ENCODE measurements at regions not wholly inside any gene's neighbourhood (a gene's known extent, or its start where the extent isn't known, plus 50 kb on each side); places are given as distances from the start of the nearest gene placed in this dataset.

- intact Hi-C loops (cut with micrococcal nuclease), result no loop called here
- TF ChIP-seq, protein P1, sequence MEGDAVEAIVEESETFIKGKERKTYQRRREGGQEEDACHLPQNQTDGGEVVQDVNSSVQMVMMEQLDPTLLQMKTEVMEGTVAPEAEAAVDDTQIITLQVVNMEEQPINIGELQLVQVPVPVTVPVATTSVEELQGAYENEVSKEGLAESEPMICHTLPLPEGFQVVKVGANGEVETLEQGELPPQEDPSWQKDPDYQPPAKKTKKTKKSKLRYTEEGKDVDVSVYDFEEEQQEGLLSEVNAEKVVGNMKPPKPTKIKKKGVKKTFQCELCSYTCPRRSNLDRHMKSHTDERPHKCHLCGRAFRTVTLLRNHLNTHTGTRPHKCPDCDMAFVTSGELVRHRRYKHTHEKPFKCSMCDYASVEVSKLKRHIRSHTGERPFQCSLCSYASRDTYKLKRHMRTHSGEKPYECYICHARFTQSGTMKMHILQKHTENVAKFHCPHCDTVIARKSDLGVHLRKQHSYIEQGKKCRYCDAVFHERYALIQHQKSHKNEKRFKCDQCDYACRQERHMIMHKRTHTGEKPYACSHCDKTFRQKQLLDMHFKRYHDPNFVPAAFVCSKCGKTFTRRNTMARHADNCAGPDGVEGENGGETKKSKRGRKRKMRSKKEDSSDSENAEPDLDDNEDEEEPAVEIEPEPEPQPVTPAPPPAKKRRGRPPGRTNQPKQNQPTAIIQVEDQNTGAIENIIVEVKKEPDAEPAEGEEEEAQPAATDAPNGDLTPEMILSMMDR (IDR thresholded peaks at IDR 0.05), result no peak
- Mint-ChIP-seq H3K36me3 (ENCODE audit: low read depth) (no peaks in the 10 kb centered on the region), H3K27me3 (no peaks in the 10 kb centered on the region), H3K4me1 (peaks cover 7% of the 10 kb centered on the region), H3K27ac (no peak overlapping the region), H3K9me3 (peaks cover 3% of the 10 kb centered on the region), H3K4me3 (no peak overlapping the region)
- DNase-seq (no peak), ATAC-seq (ENCODE audit: low read depth) (no peak)
- CTCF ChIA-PET, result no interaction called here
- POLR2A ChIA-PET, result no interaction called here
Measured at GRCh38 chr3:72476139-72476483, 372.1 kb downstream of the SHQ1 start.

DNA sequence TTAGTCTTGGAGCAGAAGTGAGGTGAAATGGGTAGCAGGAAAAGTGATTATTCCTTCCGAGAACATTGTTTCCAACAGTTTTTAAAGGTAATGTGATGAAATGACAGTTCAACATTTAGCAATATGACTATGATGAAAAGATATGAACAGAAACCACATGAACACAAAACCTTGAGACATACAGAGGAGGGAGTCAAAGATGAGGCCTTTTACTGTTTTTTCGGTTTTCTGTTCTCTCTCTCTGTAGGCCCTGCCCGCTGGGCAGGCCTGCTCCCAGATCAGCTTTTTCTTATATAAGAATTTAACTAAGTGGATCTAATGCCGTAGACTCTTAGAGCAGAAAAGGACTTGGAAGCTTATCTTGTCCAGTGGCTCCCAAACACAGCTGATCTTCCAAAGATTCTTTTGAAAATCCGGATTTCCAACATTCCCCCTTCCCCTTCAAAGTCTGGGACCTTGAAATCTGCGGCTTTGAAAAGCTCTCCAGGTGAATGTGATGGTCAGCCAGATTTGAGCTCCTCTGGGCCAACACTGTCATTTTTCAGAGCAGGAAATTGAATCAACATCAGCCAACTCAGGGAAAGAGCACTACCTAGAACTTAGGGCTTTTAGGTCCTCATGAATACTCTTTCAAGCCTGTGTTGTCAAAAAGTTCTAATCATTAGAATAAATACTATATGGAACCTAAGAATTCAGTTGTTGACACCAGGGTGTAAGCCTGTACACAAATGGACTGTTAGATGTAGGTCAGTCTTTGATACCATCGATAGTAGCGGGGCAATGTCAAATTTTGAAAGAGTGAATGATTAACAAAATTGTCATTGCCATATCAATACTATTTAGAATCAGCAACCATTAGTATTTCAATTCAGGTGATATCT lies 372.7 kb downstream of the SHQ1 start:
- Mint-ChIP-seq H3K36me3 (ENCODE audit: low read depth) (no peaks in the 10 kb centered on the region), H3K4me1 (peaks cover 7% of the 10 kb centered on the region), H3K27me3 (no peaks in the 10 kb centered on the region), H3K4me3 (no peak overlapping the region), H3K9me3 (peaks cover 3% of the 10 kb centered on the region), H3K27ac (no peak overlapping the region)
- ChIA-PET CTCF (no interaction called here), POLR2A (no interaction called here)
- TF ChIP-seq, protein P1 (IDR thresholded peaks at IDR 0.05), result no peak
- intact Hi-C loops (cut with micrococcal nuclease), result no loop called here
- DNase-seq (no peak), ATAC-seq (ENCODE audit: low read depth) (no peak)

DNA sequence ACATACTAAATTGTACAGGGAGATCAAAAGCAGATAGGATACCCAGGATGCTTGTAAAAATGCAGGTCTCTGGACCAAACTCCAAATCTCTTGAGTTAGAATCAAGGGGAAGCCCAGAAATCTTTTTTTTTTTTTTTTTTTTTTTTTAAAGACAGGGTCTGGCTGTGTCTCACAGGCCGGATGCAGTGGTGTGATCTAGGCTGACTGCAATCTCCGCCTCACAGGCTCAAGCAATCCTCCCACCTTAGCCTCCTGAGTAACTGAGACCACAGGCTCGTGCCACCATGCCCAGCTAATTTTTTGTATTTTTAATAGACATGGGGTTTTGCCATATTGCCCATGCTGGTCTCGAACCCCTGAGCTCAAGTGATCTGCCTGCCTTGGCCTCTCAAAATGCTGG lies 373.5 kb downstream of the SHQ1 start:
- H3K4me1 Mint-ChIP-seq, result peaks cover 7% of the 10 kb centered on the region
- POLR2A ChIA-PET, result no interaction called here
- no peaks in the 10 kb centered on the region for H3K36me3 Mint-ChIP-seq (ENCODE audit: low read depth)
- H3K27ac Mint-ChIP-seq, result no peak overlapping the region
- peaks cover 1% of the 10 kb centered on the region for H3K9me3 Mint-ChIP-seq
- ATAC-seq (ENCODE audit: low read depth) (no peak), DNase-seq (no peak)
- H3K27me3 Mint-ChIP-seq, result peaks cover 2% of the 10 kb centered on the region
- CTCF ChIA-PET, result no interaction called here
- TF ChIP-seq, protein P1 (IDR thresholded peaks at IDR 0.05), result no peak
- intact Hi-C loops (cut with micrococcal nuclease), result no loop called here
- no peak overlapping the region for H3K4me3 Mint-ChIP-seq

DNA sequence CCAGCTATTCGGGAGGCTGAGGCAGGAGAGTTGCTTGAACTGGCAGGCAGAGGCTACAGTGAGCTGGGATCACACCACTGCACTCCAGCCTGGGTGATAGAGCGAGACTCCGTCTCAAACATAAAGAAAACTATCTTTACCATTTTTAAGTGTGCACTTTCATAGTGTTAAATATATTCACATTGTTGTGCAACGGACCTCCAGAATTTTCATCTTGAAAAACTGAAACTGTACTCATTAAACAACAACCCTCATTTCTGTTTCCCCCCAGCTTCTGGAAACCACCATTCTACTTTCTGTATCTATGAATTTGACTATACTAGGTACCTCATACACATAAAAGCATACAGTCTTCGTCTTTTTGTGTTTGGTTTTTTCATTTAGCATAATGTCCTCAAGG lies 375.1 kb downstream of the SHQ1 start:
- intact Hi-C loops (cut with micrococcal nuclease), result no loop called here
- H3K27ac Mint-ChIP-seq, result no peak overlapping the region
- peaks cover 4% of the 10 kb centered on the region for H3K27me3 Mint-ChIP-seq
- H3K9me3 Mint-ChIP-seq, result peaks cover 3% of the 10 kb centered on the region
- no peak for ATAC-seq (ENCODE audit: low read depth)
- TF ChIP-seq, protein P1 (IDR thresholded peaks at IDR 0.05), result no peak
- peaks cover 7% of the 10 kb centered on the region for H3K4me1 Mint-ChIP-seq
- CTCF ChIA-PET, result no interaction called here
- H3K4me3 Mint-ChIP-seq, result no peak overlapping the region
- POLR2A ChIA-PET, result interaction anchor here (0.6 to 0.7 kb wide), 2 partner anchors 687 to 886 kb away, joined by 3 to 12 read pairs; no protein-coding TSS in a partner anchor
- no peaks in the 10 kb centered on the region for H3K36me3 Mint-ChIP-seq (ENCODE audit: low read depth)
- DNase-seq, result no peak

DNA sequence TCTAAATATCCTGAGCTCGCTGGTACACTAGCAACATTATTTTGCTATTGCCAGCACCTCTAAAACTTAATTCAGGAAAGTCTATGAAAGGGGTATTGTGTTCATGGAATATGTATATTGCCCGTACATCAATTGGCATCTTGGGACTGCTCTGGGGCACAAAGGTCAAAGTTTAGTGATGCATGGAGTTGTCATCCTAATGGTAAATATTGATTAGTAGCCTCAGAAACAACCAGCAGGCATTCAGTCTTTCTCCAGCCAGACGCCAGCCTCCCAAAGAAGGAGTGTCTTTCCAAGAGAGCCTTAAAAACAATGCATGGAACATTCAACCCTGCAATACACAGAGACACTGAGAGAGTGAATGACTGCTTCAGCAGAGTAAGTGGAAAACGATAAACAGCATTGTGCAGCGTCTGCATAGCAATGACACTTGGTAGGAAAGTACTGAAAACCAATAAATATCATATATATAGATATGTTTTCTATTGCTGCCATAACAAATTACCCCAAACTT lies 377.3 kb downstream of the SHQ1 start:
- Mint-ChIP-seq H3K36me3 (ENCODE audit: low read depth) (no peaks in the 10 kb centered on the region), H3K27me3 (peaks cover 8% of the 10 kb centered on the region), H3K9me3 (peaks cover 3% of the 10 kb centered on the region), H3K4me3 (no peak overlapping the region), H3K27ac (no peak overlapping the region), H3K4me1 (peaks cover 7% of the 10 kb centered on the region)
- no peak for DNase-seq
- CTCF ChIA-PET, result interaction anchor here (1.0 to 1.4 kb wide), 2 partner anchors 12 to 195 kb away, joined by 3 read pairs; no protein-coding TSS in a partner anchor
- TF ChIP-seq, protein P1 (IDR thresholded peaks at IDR 0.05), result no peak
- intact Hi-C loops (cut with micrococcal nuclease), result no loop called here
- POLR2A ChIA-PET, result no interaction called here
- ATAC-seq (ENCODE audit: low read depth), result no peak
